Stimulated activated CD4-positive, alpha-beta T cell treated with anti-CD3 and anti-CD28 coated beads, Interleukin-2, amount 100 ng/mL, for 24 hours (primary cell): ENCODE measurements at regions not wholly inside any gene's neighbourhood (a gene's known extent, or its start where the extent isn't known, plus 50 kb on each side); places are given as distances from the start of the nearest gene placed in this dataset.

Source experiments
- DNase-seq, 2 donors: peaks; one replicate each; pipeline ENCODE4 v3.0.0-alpha.2; 2020

DNA sequence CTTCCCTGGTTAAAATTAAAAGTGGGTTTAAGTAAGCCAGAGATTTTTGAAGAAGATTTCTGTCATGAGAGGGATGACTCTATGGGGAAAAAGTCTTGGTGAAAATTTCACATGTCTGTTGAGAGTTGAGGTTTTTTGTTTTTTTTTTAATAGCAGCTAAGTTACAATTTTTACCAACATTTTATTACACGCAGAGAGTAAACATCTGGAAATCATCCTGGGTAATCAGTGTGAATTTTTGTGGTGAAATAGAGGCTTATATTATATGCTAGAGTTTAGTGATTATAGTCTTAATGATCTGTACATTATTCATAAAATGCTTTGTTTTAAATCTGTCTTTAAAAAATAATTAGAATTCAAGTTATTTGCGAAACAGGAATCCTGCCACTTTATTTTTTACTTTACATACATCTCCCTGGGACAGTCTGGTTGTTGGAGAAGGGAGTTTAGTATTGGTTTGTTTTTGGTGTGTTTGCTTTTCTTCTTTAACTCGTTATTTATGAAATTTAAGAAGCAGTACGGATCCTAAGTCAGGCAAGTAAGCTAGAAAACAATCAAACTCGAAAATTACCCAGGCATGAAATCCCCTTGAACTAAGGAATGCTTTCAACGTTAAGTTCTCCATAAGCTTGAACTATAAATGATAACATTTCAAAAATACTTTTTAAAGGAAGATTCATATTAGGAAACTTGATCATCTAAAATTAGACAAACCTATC lies 143.4 kb upstream of the TSC22D2 start:
- no peak for DNase-seq

DNA sequence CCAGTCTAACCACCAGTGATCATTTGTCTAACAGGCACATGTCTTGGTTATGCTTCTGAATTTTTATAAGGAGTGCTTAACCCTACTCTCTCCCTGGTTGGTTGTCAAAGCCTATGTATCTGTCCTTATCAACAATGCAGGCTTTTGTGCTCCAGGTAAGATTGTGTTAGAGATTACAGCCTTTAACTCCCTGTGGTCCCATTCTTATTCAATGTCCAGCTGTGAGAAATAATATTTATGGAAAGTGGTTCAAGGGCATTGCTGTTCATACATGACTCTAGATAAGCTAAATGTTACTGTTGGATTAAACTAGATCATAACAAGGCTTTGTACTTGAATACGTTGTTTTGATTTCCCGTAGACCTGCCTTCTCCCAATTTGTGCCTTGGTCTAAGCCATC lies 146.1 kb upstream of the TSC22D2 start:
- no peak for DNase-seq

DNA sequence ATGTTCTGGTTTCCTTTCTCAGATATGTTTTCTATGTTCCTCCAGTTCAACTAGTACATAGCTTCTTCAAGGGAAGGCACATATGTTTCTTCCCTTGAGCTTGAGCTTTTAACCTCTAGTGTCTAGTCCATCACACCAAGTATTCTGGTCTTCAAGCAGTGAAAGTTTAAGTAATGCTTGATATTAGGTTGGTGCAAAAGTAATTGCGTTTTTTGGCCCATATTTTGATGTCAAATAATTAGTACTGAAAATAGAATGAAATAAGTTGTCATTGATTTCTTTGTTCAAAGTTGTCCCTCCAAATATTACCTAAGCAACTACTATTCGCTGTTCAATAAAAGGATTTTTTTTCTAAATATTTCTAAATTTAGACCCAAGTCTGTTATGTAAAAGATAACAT lies 146.7 kb upstream of the TSC22D2 start:
- no peak for DNase-seq

DNA sequence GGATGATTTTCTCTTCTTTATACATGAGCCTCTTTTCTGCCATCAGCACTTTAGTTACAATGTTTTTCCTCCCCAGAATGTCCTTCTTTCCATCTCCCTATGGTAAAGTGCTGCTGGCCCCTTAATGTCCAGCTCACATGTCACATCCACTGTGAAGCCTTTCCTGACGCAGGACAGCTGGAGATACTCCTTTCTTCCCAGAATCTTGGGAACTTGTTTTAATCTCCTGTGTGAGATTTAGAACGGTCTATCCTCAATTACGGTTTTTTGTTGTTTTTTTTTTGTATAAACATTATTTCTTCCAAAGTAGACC lies 147.7 kb upstream of the TSC22D2 start:
- DNase-seq = no peak

DNA sequence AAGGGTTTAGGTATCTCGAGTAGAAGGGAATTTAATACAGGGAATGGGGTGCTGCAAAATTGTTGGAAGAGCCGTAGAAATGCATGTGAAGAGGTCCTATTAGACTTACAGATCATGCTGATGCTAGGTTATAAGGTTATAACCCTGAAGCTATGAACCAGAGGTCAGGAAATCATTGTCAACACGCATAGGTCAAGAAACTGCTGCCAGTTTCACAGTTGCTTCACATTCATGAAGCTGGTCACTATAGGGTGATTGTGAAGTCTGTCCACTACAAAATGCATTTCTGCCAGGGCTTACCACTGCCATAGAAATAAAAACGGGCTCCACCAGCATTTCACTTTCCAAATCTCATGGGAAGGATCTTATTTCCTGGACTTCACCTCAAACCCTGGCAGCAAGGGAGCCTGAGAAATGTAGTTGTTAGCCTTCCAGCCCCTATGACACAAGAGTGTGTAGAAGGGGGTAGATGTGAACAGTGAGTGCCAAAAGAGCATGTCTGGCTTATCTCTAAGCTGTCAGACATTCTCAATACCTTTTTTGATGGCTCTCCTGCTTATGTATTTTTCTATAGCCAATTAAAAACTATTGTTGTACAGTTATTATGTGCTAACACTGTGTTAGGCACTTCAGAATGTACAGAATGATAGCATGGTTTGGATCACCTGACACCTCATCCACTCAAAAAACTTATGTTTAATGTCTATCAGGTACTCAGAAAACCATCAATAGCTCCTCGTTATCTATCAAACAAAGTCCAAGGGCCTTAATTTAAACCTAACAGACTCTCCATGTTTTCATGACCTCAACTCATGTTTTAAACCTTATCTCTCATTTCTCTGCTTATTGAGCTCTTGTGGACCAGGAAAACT lies 148.3 kb upstream of the TSC22D2 start:
- DNase-seq = no peak

DNA sequence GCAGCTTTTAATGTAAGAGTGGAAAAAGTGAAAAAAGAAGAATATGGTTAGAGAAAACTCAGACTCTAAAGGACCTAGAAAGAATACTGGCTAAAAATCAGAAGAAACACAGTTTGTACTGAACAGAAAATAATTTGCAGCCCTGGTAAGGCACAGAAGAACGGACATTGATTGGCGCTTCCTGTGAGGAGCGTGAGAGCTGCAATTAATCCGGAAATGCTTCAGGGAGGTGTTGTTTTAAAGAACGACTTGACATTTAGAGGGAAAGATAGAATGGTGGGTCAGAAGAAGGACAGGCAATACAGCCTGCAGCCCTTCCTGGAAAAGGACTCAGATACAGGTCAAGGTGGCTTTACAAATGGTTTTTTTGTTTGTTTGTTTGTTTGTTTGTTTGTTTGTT lies 151.3 kb upstream of the TSC22D2 start:
- no peak for DNase-seq

DNA sequence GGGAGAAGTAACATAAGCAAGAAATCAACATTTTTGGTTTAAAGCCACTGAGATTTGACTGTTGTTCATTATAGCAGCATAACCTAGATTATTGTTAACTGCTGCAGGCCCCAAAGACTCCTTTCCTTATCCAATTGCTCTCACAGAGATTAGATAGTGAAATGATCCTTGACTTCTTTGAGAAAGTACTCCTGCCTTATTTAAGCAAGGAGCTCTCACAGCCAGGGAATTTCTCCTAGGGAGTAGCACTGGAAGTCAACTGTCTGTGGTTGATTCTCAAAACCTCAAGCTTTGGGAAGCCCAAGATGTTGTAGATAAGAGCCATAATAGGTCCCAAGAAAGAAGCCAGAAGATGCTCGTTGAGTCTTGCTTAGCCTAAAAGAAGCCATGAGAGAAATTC lies 151.8 kb upstream of the TSC22D2 start:
- DNase-seq = no peak

DNA sequence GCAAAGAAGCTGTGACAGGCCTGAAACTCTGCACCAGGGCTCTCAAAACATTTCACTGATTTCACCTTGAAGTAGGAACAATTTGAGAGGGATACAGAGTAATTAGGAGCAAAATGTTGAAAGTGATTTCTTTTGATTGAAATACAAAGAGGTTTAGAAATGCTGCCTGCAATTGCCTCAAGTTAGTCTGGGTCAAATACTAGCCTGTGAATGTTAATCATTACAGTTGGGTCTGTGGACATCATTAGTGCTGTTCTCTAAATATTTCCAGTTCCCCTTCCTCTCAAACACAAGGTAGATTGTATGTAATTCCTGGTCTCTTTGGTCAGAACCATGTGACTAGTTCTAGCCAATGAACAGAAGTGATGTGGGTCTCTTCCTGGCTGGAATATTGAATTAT lies 152.3 kb upstream of the TSC22D2 start:
- DNase-seq = no peak

DNA sequence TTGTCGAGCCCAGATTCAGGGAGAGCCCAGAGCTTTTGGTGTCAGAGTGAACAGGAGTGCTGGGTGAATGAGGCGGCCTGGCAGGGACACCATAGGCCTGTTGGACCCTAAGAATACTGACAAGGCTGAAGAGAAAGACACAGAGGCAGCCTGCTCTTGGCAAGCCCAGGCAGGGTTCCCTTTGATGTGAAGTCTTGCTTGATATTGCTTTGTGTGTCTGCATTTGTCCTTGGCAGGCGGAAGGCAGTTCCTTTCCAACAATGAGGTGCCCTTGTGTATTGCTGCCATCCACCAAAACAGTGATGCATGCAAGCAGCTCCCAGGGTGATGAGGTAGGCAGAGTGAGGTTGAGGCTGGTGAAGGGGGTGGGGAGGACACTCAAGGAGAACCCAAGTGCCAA lies 152.7 kb upstream of the TSC22D2 start:
- DNase-seq = no peak

DNA sequence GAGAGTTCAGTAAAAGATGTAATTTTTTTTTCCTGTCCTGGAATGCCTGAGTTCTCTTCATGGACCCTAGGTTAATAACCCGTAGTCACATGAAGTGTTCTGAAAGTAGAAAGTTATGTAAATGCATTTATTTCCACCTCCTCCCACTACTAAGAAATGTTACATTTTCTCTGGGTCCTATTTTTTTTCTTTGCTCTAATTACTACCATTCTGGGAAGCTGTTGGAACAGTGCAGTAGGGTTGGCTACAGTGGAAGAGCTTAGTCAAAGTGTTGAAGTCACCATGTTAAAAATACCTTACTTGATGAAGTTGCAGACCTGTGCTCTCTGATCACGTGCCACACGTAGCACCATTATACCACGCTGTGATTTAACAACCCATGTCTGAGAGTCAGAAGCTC lies 153.8 kb upstream of the TSC22D2 start:
- DNase-seq = no peak

DNA sequence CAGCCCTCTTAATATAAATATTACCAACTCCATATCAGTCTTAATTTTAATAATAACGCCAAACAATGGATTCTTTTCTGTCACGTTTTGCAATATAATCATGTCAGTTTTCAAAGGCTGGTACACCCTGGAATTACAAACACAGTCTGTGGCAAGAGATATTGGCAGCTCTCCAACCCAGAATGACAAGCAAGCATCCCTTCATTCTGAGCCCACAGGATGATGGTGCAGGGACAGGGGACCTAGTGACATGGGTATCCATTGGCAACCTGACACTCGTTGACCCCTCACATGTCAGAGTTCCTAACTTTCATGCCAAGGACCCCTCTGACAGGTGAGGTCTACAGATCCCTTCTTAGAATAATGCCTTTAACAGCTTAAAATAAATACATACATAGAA lies 154.5 kb upstream of the TSC22D2 start:
- DNase-seq = no peak

DNA sequence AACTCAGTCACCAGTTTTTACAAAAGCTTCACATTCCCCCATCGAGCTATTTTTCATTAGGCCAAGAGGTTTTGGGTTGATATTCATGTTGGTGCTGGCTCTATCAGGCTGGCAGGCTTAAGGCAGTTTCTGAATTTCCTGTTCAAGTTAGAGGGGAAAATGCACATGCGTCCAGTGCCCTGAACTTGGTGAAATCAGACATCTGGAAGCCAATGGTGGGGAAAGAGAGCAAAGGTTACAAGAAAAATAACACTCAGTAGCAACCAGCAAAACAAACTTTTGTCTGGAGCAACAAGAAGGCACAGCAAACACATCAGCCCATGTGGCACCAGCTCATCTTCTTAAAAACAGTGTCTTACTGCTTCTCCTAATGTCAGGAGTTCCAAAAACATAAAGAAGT lies 155.6 kb upstream of the TSC22D2 start:
- DNase-seq = no peak

DNA sequence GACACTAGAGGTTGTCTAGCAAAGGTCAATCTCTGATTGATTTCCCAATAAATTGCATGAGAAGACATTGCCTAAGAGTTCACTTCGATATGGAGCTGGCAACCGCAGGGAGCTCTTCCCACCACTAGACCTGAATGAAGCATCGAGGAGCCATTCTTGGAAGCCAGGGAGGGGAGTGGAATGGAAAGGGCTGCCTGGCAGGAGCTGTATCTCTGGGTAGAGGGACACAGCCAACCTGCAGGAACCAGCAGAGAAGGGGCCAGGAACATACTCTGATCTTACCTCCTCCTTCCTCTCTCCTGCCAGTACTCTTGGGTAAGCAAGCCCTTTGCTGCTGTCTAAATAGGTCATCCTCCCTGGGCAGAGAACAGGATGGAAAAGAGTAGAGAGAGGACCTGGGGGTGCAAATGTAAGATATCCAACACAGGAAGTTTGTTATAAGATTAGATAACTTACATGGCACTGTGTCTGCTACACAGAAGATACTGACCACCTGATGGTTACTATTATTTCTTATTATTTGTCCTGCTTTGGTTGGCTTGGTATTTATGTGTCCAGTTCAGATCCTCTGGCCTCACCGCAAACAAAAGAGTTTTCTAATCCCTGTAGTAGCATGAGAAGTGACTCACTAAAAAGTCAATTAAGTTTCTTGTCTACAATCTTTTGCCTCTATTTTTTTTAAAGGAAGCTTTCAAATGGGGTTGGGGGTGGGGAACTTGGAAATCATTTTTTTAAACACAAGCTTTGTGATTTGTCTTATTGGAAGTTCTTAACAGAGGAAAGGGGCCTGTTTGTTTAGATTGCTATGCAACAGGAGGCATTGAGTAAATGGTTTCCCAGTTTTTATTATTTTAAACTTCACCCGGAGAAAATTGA lies 156.7 kb upstream of the TSC22D2 start:
- DNase-seq = no peak

DNA sequence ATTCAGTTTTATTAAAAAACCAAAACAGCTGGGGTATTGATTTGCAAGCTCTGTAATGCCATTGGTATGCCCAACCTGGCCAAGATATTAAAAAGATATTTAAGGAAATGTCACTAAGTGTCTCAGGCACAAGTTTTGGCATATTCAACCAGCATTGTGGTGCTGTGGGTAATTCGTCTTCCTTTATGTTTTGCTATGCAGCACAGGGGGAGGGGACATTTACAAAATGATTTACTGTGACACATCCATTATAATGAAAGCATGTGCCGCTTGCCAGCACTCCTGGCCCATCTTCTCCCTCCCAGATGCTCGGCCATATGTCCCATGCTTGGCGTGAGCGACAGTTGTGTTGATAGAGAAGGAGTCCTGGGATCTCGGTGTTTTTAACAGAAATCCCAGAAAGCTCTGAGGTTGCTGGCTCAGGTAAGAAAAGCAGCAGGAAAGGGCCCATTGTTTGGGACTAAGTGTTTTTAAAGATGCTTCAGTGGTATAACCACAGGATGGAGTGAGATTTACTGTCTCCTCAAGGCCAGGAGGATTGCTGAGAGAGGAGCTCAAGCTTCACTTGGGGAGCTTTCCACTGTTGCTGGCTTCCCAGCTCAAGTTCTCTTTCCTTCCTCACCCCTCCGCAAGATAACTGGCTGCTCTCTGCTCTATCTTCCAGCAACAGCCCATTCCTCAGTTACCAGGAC lies 158.2 kb upstream of the TSC22D2 start:
- no peak for DNase-seq

DNA sequence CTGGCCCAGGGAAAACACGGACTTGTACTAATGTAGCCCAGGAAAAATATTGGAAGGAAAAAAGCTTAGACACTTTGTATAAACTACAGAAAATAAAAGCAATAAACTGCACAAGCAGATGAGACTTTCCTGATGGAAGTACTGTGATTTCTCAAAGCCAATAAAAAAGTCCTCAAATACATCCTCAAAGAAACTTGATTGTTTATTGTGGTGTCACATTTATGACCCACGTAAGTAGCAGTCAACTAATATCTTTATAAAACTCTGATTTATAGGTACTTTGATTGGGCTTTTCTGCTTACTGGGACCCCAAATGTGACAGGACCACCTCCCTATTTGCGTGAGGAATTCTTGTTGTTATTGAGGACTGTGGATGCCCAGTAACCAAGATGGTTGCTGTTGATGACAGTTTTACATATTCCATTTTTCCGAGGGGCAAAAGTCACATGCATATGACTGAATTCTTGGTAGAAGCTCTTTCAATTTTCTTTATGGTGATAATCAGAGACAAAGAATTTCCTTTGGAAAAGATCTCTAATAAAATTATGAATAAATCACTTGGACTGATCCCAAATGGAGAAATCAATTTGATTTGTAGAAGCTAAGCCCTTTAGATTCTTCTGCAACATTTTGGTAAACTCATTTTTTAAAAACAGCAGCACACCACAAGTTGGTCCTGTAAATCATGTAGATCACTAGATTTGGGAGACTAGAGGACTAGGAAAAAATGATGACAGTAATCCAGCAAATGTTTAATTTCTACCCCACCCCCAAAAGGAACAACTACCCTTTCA lies 159.0 kb upstream of the TSC22D2 start:
- no peak for DNase-seq

DNA sequence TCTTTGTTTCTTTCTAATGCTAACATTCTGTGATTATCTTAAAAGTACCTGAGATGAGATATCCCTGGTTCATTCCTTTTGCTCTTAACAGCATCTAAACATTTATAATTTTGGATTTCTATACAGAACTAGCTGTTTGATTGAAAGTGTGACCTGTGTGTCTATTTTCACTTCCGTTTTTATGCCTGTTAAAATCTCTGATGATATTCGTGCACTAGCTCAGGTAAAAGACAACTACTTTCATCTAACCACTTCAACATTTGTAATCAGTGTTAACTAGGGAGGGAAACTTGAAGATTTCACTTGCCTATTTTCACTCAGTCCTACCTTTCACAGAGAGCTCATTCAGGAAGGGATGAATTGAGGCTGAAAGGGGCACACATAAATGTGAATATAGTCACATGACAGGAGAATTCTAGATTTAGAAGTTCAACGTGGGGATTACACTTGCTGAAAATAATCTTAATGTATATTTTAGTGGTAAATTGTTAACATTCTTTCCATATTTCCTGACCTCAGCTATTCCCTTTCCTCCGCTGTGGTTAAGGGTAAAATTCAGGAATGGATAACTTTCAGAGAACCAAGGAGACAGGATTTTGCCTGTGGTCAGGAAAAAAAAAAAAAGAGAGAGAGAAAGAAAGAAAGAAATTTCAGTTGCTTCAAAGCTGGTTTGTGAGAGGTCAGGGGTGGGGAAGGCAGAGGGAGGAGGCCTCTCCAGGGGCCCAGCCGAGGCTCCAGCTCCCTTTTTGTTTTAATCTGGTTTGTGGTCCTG lies 159.8 kb upstream of the TSC22D2 start:
- DNase-seq = no peak

DNA sequence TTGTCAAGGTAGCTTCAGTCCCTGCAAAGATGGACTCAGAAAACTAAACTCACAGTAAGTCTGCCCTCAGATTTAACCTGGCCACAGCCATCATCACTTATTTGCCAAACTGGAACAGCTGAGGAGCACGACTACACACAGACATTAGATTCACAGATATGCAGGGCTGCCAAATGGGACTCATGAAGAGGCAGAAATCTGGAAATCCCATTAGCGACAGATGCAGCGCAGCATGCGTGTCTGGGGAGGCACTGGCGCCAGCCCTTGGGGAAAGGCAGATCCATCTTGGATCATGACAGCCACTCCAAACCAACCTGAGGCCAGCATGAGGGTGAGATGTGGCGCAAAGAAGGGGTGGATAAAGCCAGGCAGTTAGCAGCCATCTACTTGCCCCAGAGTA lies 160.7 kb upstream of the TSC22D2 start:
- no peak for DNase-seq

DNA sequence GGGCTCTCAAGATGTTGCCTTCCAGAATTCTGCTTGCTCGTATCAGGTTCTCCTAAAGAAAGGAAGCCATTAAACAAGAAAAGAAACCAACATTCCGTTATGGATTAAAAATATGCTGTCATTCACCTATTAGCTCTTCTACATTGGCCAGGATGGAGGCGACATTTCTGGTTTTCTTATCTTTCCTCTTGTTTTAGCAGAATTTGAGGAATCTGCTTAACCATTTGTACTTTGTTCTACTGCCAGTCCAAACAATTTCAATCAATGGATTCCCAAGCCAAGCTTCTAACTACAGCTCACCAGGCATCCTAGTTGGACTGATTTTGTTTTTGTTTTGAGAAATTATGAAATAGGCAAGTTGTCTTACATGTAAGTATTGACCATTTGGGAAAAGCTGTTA lies 164.6 kb upstream of the TSC22D2 start:
- no peak for DNase-seq

DNA sequence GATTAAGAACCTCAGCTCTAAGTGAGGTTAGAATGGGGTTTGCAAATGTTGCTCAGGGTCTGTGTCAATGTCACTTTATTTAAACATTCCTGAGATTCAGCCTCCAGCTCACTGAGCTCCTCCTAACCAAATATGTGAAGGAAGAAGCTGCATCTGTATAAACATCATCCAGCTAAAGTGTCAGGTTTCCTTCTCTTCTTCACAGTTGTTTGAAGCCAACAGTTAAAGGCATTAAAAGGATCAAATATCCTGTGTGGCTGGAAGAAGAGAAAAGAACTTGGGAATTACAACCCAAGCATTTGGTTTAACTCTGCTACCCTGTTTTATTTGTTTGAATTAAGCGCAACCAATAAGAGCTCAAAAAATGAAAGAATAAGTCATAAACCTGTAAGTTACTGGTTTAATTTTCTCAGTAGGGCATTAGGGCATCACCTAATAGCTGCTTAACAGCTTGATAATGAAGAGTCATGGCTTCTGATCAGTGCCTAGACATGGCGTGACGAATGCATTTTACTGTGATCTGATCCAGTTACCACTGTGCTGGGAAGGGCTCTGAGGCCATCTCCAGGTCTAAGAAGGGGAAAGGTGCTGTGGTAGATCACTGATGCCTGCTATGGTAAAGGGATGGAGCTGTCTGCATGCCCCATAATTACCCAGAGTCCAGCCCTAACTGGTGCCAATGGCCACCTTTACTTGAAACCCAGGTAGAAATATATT lies 165.7 kb upstream of the TSC22D2 start:
- DNase-seq = no peak

DNA sequence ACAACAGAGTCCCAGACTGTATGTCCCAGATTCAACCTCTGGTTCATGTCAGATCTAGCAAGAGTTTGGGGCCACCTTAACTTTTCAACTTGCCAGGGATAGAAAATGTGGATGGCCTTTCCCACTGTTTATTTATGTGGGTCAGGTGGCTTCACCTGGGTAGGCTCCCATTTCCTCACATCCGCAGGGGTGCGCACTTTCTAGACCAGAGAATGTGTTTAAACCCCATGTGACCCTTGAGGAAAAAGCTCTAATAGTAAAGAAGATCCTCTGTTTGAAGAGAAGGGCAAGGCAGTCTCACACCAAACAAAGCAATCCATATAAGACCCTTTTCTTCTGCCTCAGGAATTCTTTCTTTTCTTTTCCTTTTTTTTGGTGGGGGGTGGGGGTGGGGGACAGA lies 167.2 kb upstream of the TSC22D2 start:
- no peak for DNase-seq

DNA sequence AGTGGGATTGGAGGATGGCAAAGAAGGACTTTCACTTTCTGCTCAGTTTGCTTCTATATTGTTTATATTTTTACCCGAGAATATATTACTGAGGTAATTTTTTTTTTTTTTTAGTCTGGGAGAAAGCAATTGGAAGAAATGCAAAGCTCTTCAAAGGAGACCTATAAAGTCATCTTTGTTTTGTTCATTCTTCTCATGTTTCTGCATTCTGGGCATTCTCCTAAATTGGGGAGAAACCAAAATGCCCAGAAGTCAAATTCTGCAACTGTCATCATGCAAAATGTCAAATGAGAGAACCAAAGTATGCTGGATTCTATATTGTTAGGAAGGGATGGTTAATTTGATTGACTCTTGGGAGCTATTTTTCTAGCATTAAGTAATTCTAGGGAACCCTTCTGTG lies 168.3 kb upstream of the TSC22D2 start:
- DNase-seq = no peak
